ENCODE measurements at regions not wholly inside any gene's neighbourhood (a gene's known extent, or its start where the extent isn't known, plus 50 kb on each side); places are given as distances from the start of the nearest gene placed in this dataset.

GRCh38 chr1:82689217-82689616 is 888.5 kb downstream of the ADGRL2 start:
- 94 to 100% methylated on average over 1 to 2 of the region's 4 CpGs for WGBS, 2 donors (ENCODE audit: low coverage in 1 of 2)
- Histone ChIP-seq H3K27ac (no peak overlapping the region), H3K27me3 (no peaks in the 10 kb centered on the region), H3K9me3 (peaks cover 0 to 29% (median 0%) of the 10 kb centered on the region in 3 donors), H3K36me3 (no peaks in the 10 kb centered on the region), H3K4me3 (no peak overlapping the region), H3K4me1 (no peaks in the 10 kb centered on the region)
- TF ChIP-seq, protein P1, sequence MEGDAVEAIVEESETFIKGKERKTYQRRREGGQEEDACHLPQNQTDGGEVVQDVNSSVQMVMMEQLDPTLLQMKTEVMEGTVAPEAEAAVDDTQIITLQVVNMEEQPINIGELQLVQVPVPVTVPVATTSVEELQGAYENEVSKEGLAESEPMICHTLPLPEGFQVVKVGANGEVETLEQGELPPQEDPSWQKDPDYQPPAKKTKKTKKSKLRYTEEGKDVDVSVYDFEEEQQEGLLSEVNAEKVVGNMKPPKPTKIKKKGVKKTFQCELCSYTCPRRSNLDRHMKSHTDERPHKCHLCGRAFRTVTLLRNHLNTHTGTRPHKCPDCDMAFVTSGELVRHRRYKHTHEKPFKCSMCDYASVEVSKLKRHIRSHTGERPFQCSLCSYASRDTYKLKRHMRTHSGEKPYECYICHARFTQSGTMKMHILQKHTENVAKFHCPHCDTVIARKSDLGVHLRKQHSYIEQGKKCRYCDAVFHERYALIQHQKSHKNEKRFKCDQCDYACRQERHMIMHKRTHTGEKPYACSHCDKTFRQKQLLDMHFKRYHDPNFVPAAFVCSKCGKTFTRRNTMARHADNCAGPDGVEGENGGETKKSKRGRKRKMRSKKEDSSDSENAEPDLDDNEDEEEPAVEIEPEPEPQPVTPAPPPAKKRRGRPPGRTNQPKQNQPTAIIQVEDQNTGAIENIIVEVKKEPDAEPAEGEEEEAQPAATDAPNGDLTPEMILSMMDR (IDR thresholded peaks at IDR 0.05), result no peak
- no peak for TF ChIP-seq EP300 (IDR thresholded peaks at IDR 0.05)
- TF ChIP-seq POLR2AphosphoS5 (IDR thresholded peaks at IDR 0.05), result no peak
- no peak for TF ChIP-seq POLR2A (IDR thresholded peaks at IDR 0.05)
- no peak for ATAC-seq

DNA sequence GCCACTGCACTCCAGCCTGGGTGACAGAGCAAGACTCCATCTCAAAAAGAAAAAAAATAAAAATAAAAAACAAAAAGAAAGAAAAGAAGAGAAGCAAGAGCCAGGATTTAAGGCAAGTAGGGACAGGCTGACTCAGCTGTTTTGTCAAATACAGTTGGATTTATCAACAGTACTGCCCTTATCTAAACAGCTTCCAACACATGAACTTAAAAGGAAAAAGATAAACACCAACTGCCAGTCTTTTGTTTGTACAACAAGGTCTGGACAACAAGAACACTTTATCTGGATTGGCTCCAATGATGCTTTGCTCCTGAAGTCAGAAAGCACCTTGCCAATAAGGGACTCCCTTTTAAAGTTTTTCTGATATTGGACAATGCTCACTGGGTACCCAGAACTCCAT is 886.0 kb downstream of the ADGRL2 start:
- H3K4me1 ChIP-seq, result no peaks in the 10 kb centered on the region
- no peak for ATAC-seq
- TF ChIP-seq EP300 (IDR thresholded peaks at IDR 0.05) (no peak), POLR2AphosphoS5 (IDR thresholded peaks at IDR 0.05) (no peak), POLR2A (IDR thresholded peaks at IDR 0.05) (no peak)
- TF ChIP-seq, protein P1 (IDR thresholded peaks at IDR 0.05), result no peak
- no peak overlapping the region for H3K4me3 ChIP-seq
- H3K27me3 ChIP-seq, result no peaks in the 10 kb centered on the region
- peaks cover 0 to 29% (median 0%) of the 10 kb centered on the region in 3 donors for H3K9me3 ChIP-seq
- no peaks in the 10 kb centered on the region for H3K36me3 ChIP-seq
- no peak overlapping the region for H3K27ac ChIP-seq

GRCh38 chr1:82646888-82647287 is 846.2 kb downstream of the ADGRL2 start:
- WGBS, 2 donors (ENCODE audit: low coverage in 1 of 2), result 0 to 33% methylated on average over 1 of the region's 1 CpG
- ATAC-seq, result no peak
- Histone ChIP-seq H3K9me3 (no peaks in the 10 kb centered on the region), H3K27me3 (no peaks in the 10 kb centered on the region), H3K27ac (no peak overlapping the region), H3K4me1 (no peaks in the 10 kb centered on the region), H3K36me3 (no peaks in the 10 kb centered on the region), H3K4me3 (no peak overlapping the region)
- no peak for TF ChIP-seq POLR2AphosphoS5 (IDR thresholded peaks at IDR 0.05)
- no peak for TF ChIP-seq EP300 (IDR thresholded peaks at IDR 0.05)
- TF ChIP-seq, protein P1 (IDR thresholded peaks at IDR 0.05), result no peak
- no peak for TF ChIP-seq POLR2A (IDR thresholded peaks at IDR 0.05)

DNA sequence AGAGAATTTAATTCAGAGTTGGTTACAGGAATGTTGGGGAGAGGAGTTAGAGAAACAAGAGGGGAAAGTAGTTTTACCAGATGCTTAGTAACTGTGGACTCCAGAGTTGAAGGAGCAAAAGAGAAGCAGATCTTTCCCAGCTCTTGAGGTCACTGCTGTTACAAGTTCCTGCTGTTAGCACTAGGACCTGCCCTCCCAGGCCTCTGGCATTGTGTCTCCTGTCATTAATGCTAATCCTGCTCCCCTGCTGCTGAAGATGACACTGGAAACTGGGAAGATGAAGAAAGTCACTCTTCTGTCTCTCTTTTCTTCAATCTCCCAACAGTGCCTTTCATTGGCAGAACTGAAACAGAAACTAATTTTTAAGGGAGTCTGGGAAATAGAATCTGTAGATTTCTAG is 845.6 kb downstream of the ADGRL2 start:
- Histone ChIP-seq H3K4me3 (no peak overlapping the region), H3K9me3 (no peaks in the 10 kb centered on the region), H3K36me3 (no peaks in the 10 kb centered on the region), H3K4me1 (no peaks in the 10 kb centered on the region), H3K27ac (no peak overlapping the region), H3K27me3 (no peaks in the 10 kb centered on the region)
- no peak for ATAC-seq
- no peak for TF ChIP-seq POLR2A (IDR thresholded peaks at IDR 0.05)
- TF ChIP-seq, protein P1 (IDR thresholded peaks at IDR 0.05), result no peak
- TF ChIP-seq EP300 (IDR thresholded peaks at IDR 0.05), result no peak
- TF ChIP-seq POLR2AphosphoS5 (IDR thresholded peaks at IDR 0.05), result no peak

GRCh38 chr1:82644186-82644915 is 843.6 kb downstream of the ADGRL2 start:
- TF ChIP-seq, protein P1 (IDR thresholded peaks at IDR 0.05), result no peak
- TF ChIP-seq POLR2A (IDR thresholded peaks at IDR 0.05), result no peak
- TF ChIP-seq POLR2AphosphoS5 (IDR thresholded peaks at IDR 0.05), result no peak
- Histone ChIP-seq H3K27ac (no peak overlapping the region), H3K36me3 (no peaks in the 10 kb centered on the region), H3K4me1 (no peaks in the 10 kb centered on the region), H3K4me3 (no peak overlapping the region), H3K9me3 (no peaks in the 10 kb centered on the region), H3K27me3 (no peaks in the 10 kb centered on the region)
- WGBS, 2 donors (ENCODE audit: low coverage in 1 of 2), result 86 to 92% methylated on average over 4 to 5 of the region's 5 CpGs
- no peak for ATAC-seq
